ENCODE measurements at regions not wholly inside any gene's neighbourhood (a gene's known extent, or its start where the extent isn't known, plus 50 kb on each side); places are given as distances from the start of the nearest gene placed in this dataset.

GRCh38 chr14:28297559-28297958 is 469.0 kb upstream of the FOXG1 start:
- H3K9me3 ChIP-seq (ENCODE audit: low read depth) = no peaks in the 10 kb centered on the region
- H3K27me3 ChIP-seq (replicated peaks; ENCODE audit: insufficient read depth) = no peaks in the 10 kb centered on the region
- H3K4me3 ChIP-seq = no peak overlapping the region
- no peaks in the 10 kb centered on the region for H3K9me2 ChIP-seq (ENCODE audit: insufficient read depth)
- no peak overlapping the region for H2AFZ ChIP-seq
- H3K4me1 ChIP-seq (ENCODE audit: insufficient read depth) = no peaks in the 10 kb centered on the region
- 0 to 7% methylated on average over 1 of the region's 1 CpG for WGBS, 2 experiments (ENCODE audit: low coverage in 1 of 2, low lambda C conversion rate in 2 of 2, missing lambda C conversion rate in 2 of 2)
- DNase-seq = no peak
- no peaks in the 10 kb centered on the region for H4K20me1 ChIP-seq (ENCODE audit: insufficient read depth)
- H3K9ac ChIP-seq = no peak overlapping the region
- H3K27ac ChIP-seq = no peak overlapping the region
- no peaks in the 10 kb centered on the region for H3F3A ChIP-seq (ENCODE audit: insufficient read depth)
- no peaks in the 10 kb centered on the region for H3K36me3 ChIP-seq (ENCODE audit: low read depth)
- in situ Hi-C loops (cut with MboI) = no loop called here
- H3K4me2 ChIP-seq (ENCODE audit: unreplicated experiment) = no peak overlapping the region
- H3K79me2 ChIP-seq (ENCODE audit: insufficient read depth) = no peaks in the 10 kb centered on the region
- TF ChIP-seq EZH2 (IDR thresholded peaks at IDR 0.05; ENCODE audit: insufficient read depth, poor library complexity, severe bottlenecking) = no peak
- no peak for TF ChIP-seq EZH2phosphoT487 (IDR thresholded peaks at IDR 0.05; ENCODE audit: insufficient read depth, low read depth)

- Histone ChIP-seq H3F3A (ENCODE audit: insufficient read depth) (no peaks in the 10 kb centered on the region), H3K36me3 (ENCODE audit: low read depth) (no peaks in the 10 kb centered on the region), H3K4me3 (no peak overlapping the region), H3K79me2 (ENCODE audit: insufficient read depth) (no peaks in the 10 kb centered on the region), H3K27me3 (replicated peaks; ENCODE audit: insufficient read depth) (no peaks in the 10 kb centered on the region), H3K9me3 (ENCODE audit: low read depth) (no peaks in the 10 kb centered on the region), H3K4me1 (ENCODE audit: insufficient read depth) (no peaks in the 10 kb centered on the region), H2AFZ (no peak overlapping the region), H3K27ac (no peak overlapping the region), H3K4me2 (ENCODE audit: unreplicated experiment) (no peak overlapping the region), H4K20me1 (ENCODE audit: insufficient read depth) (no peaks in the 10 kb centered on the region), H3K9me2 (ENCODE audit: insufficient read depth) (no peaks in the 10 kb centered on the region), H3K9ac (no peak overlapping the region)
- no peak for TF ChIP-seq EZH2 (IDR thresholded peaks at IDR 0.05; ENCODE audit: insufficient read depth, poor library complexity, severe bottlenecking)
- no peak for TF ChIP-seq EZH2phosphoT487 (IDR thresholded peaks at IDR 0.05; ENCODE audit: insufficient read depth, low read depth)
- no peak for DNase-seq
- in situ Hi-C loops (cut with MboI) = no loop called here
- WGBS, 2 experiments (ENCODE audit: low coverage in 1 of 2, low lambda C conversion rate in 2 of 2, missing lambda C conversion rate in 2 of 2) = 12 to 18% methylated on average over 3 of the region's 3 CpGs
Measured at GRCh38 chr14:28298156-28298555, 468.4 kb upstream of the FOXG1 start.

GRCh38 chr14:28299227-28299626 is 467.4 kb upstream of the FOXG1 start:
- Histone ChIP-seq H3K36me3 (ENCODE audit: low read depth) (no peaks in the 10 kb centered on the region), H4K20me1 (ENCODE audit: insufficient read depth) (no peaks in the 10 kb centered on the region), H3K4me2 (ENCODE audit: unreplicated experiment) (no peak overlapping the region), H3K27me3 (replicated peaks; ENCODE audit: insufficient read depth) (no peaks in the 10 kb centered on the region), H3K9me3 (ENCODE audit: low read depth) (no peaks in the 10 kb centered on the region), H3K79me2 (ENCODE audit: insufficient read depth) (no peaks in the 10 kb centered on the region), H3K9ac (no peak overlapping the region), H2AFZ (no peak overlapping the region), H3F3A (ENCODE audit: insufficient read depth) (no peaks in the 10 kb centered on the region), H3K27ac (no peak overlapping the region), H3K9me2 (ENCODE audit: insufficient read depth) (no peaks in the 10 kb centered on the region), H3K4me1 (ENCODE audit: insufficient read depth) (no peaks in the 10 kb centered on the region), H3K4me3 (no peak overlapping the region)
- TF ChIP-seq EZH2phosphoT487 (IDR thresholded peaks at IDR 0.05; ENCODE audit: insufficient read depth, low read depth) (no peak), EZH2 (IDR thresholded peaks at IDR 0.05; ENCODE audit: insufficient read depth, poor library complexity, severe bottlenecking) (no peak)
- in situ Hi-C loops (cut with MboI) = no loop called here
- 26 to 40% methylated on average over 6 of the region's 6 CpGs for WGBS, 2 experiments (ENCODE audit: low coverage in 1 of 2, low lambda C conversion rate in 2 of 2, missing lambda C conversion rate in 2 of 2)
- DNase-seq = no peak

- H3K27ac ChIP-seq = no peak overlapping the region
- H3K4me1 ChIP-seq (ENCODE audit: insufficient read depth) = no peaks in the 10 kb centered on the region
- no peaks in the 10 kb centered on the region for H3K27me3 ChIP-seq (replicated peaks; ENCODE audit: insufficient read depth)
- H3K79me2 ChIP-seq (ENCODE audit: insufficient read depth) = no peaks in the 10 kb centered on the region
- TF ChIP-seq EZH2 (IDR thresholded peaks at IDR 0.05; ENCODE audit: insufficient read depth, poor library complexity, severe bottlenecking) (no peak), EZH2phosphoT487 (IDR thresholded peaks at IDR 0.05; ENCODE audit: insufficient read depth, low read depth) (no peak)
- no peaks in the 10 kb centered on the region for H3K36me3 ChIP-seq (ENCODE audit: low read depth)
- DNase-seq = no peak
- no peak overlapping the region for H3K4me3 ChIP-seq
- H3K9ac ChIP-seq = no peak overlapping the region
- H3K9me3 ChIP-seq (ENCODE audit: low read depth) = no peaks in the 10 kb centered on the region
- H4K20me1 ChIP-seq (ENCODE audit: insufficient read depth) = no peaks in the 10 kb centered on the region
- no peaks in the 10 kb centered on the region for H3K9me2 ChIP-seq (ENCODE audit: insufficient read depth)
- in situ Hi-C loops (cut with MboI) = no loop called here
- no peak overlapping the region for H2AFZ ChIP-seq
- no peak overlapping the region for H3K4me2 ChIP-seq (ENCODE audit: unreplicated experiment)
- H3F3A ChIP-seq (ENCODE audit: insufficient read depth) = no peaks in the 10 kb centered on the region
Measured at GRCh38 chr14:28300356-28300755, 466.2 kb upstream of the FOXG1 start.

GRCh38 chr14:28301179-28301578 is 465.4 kb upstream of the FOXG1 start:
- Histone ChIP-seq H3F3A (ENCODE audit: insufficient read depth) (no peaks in the 10 kb centered on the region), H3K9me3 (ENCODE audit: low read depth) (no peaks in the 10 kb centered on the region), H3K4me2 (ENCODE audit: unreplicated experiment) (no peak overlapping the region), H3K4me3 (no peak overlapping the region), H3K79me2 (ENCODE audit: insufficient read depth) (no peaks in the 10 kb centered on the region), H3K27me3 (replicated peaks; ENCODE audit: insufficient read depth) (no peaks in the 10 kb centered on the region), H3K27ac (no peak overlapping the region), H4K20me1 (ENCODE audit: insufficient read depth) (no peaks in the 10 kb centered on the region), H2AFZ (no peak overlapping the region), H3K9ac (no peak overlapping the region), H3K36me3 (ENCODE audit: low read depth) (no peaks in the 10 kb centered on the region), H3K9me2 (ENCODE audit: insufficient read depth) (no peaks in the 10 kb centered on the region), H3K4me1 (ENCODE audit: insufficient read depth) (no peaks in the 10 kb centered on the region)
- 36 to 43% methylated on average over 4 of the region's 4 CpGs for WGBS, 2 experiments (ENCODE audit: low coverage in 1 of 2, low lambda C conversion rate in 2 of 2, missing lambda C conversion rate in 2 of 2)
- in situ Hi-C loops (cut with MboI) = no loop called here
- DNase-seq = no peak
- TF ChIP-seq EZH2phosphoT487 (IDR thresholded peaks at IDR 0.05; ENCODE audit: insufficient read depth, low read depth) = no peak
- TF ChIP-seq EZH2 (IDR thresholded peaks at IDR 0.05; ENCODE audit: insufficient read depth, poor library complexity, severe bottlenecking) = no peak
